ENCODE measurements at regions not wholly inside any gene's neighbourhood (a gene's known extent, or its start where the extent isn't known, plus 50 kb on each side); places are given as distances from the start of the nearest gene placed in this dataset.
A peak's percentile ranks its signal among the peaks of the same experiment; 100 is the strongest.
"Not testable (repeated sequence)": the region's sequence is repeated elsewhere in the genome, so short reads cannot be mapped to it uniquely, and the experiment has no call there.

DNA sequence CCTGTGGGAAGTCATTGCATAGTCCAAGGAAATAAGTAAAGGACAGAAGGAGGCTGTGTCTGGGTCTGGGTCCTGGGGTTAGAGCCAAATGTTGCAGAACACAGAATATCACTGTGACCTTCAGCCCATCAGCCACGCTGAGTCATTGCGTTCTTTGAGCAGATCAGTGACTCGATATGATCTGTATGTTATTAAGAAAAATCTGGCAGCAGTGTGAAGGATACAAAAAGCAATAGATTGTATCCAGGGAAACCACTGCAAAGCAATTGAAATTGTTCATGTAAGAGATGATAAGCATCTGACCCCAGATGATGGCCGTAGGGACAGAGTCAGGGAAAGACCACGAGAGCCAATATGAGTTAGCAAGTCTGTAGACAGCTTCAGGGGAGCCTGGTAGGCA is 1575.1 kb upstream of the SLC10A2 start:
- intact Hi-C loops (cut with DNase I): no loop called here
- no peak for DNase-seq

DNA sequence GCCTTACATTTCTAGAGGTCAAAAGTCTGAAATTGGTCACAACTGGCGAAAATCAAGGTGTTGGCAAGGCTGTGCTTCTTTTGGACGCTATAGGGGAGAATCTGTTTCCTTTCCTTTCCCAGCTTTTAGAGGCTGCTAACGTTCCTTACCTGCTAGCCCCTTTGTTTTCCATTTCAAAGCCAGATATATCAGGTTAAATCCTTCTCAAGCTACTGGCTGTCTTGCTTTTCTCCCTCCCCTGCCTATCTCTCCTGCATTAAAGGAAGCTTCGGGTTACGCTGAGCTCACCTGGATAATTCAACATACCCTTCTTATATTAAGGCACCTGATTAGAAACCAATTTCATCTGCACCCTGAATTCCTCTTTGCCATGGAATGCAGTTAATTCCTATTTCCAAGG is 1569.7 kb upstream of the SLC10A2 start:
- intact Hi-C loops (cut with DNase I): no loop called here
- no peak for DNase-seq

DNA sequence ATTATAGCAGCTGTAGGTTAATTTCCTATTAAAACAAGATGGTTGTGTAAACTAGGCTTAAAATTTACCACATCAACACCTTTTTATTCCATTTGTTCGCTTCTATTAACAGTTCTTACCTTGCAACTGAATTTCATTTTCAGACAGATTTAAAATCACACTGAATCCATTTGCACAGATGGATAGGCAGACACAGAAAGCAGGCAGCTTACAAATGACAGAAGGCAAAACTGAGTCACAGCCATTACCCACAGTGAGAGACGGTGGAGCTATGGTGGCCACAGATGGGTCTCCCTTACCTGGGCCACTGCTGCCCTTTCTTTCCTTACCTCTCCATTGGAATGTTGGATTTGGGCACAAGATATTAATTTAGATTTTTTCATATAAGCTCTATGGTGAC is 1567.8 kb upstream of the SLC10A2 start:
- DNase-seq: no peak
- intact Hi-C loops (cut with DNase I): no loop called here

DNA sequence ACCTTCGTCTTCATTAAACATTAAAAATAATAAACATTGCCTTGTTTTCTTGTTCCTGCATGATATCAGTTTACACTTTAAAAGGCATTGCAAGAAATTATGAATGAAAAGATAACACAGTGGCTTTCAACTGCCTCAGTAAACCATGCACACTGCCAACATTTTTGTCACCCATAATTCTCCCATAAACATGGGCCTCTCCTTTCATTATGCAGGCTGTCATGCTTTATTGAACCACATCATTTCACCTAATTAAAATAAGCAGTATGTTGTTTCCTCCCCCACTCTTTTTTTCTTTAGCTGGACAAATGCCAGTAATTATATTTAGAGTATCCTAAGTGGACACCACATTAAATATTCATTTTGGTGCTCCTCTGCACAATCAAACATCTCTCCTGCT is 1566.5 kb upstream of the SLC10A2 start:
- no peak for DNase-seq
- intact Hi-C loops (cut with DNase I): no loop called here

DNA sequence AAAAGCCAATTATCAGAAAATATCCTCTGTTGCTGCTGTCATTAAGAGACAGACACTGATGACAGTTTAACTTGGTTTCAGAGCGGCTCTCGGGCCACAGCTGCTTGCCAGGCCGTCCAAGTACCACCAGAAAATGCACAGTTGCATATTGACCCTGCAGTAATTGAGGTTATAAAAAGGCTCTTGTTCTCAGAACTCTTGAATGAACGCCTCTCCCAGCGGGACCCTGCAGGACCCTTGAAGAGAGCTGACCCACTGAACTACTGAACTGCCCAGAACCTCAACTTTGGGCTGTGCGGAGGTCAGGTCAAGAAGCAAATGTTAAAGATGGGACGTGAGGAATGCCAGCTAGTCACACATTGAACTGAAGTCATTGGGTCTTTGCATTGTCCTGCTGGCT is 1559.0 kb upstream of the SLC10A2 start:
- DNase-seq: peak in 1 of 42 donors; percentile 12
- intact Hi-C loops (cut with DNase I): no loop called here

DNA sequence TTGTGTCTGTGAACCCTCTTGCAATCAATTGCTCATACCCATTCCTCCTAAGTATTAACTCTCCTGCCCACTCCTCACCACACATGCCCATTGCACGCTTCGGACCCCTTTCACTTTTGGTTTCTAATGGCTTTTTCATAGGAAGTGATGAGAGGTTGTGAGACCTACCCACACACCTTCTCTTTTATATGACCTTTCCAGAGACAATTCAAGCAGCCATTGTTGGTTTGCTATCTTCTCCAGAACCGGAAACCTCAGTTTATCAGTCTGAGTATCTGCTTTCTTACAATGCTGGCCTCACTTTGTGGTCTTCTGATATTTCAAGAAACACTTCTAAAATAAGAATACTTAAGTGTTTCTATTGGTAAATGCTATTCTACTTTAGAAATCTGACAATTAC is 1550.8 kb upstream of the SLC10A2 start:
- intact Hi-C loops (cut with DNase I): no loop called here

DNA sequence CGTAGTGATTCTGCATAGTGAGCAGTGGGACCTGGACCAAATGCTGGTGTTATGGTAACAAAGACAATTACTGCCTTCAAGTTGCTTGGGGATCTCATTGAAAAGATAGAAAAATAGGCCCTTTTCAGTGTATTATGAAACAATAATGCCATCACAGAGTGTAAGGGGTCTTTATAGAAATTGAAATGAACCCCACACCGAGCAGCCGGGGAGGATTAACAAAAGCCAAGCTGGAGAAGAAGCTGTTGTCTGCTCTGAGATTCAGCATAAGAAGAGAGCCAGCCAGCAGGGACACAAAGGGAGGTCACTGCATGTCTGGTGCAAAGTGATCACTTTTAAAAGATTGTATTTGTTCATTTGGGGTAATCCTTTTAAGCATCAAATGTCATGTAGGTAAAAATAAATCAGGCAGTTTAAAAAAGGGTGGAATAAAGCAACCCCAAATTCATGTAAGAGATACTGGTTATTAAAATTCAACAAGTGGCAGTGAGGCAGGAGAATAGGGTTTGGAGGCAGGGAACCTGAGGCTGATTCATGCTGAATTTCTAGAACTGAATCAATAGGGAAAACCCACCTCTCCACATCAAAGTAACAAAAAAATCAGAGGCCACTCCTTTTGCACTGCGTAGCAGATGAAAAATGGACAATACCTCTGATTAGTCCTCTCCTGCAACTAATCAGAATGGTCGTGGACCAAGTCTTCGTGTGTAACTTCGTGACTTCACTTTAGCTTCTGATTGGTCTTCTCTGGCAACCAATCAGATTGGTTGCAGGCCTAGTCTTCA is 1548.3 kb upstream of the SLC10A2 start:
- intact Hi-C loops (cut with DNase I): no loop called here

More for the DNA sequence above, 1550.8 kb upstream of the SLC10A2 start:
- no peak for DNase-seq

DNA sequence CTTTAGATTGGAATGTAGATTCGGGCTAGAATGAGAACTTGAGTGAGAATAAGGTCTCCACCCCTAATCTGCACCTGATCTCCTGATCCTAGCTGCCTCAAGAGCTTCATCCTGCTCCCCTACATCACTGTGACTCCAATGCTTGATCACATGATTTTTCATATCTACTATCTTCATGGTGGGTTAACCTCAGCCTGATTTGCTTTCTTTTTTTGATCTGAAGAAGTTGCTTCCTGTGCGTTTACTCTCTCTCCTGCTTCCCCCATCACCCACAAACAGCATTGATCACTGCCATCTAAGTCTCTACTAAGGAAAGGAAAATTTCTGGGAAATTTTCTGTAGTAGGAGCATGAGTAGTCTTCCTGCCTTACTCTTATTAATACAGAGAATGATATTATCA is 1542.1 kb upstream of the SLC10A2 start:
- DNase-seq: no peak
- intact Hi-C loops (cut with DNase I): no loop called here

More for the DNA sequence above, 1548.3 kb upstream of the SLC10A2 start:
- no peak for DNase-seq

DNA sequence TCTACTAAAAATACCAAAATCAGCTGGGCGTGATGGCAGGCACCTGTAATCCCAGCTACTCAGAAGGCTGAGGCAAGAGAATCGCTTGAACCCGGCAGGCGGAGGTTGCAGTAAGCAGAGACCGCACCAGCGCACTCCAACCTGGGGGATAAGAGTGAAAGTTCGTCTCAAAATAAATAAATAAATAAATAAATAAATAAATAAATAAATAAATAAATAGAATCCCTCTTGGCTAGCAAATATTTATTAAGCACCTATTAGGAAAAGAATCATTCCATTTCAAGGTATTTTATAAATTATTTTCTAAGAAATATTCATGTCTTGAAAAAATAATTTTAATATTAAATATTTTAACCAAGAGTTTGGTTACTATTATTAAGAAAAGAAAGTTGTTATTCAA is 1539.2 kb upstream of the SLC10A2 start:
- intact Hi-C loops (cut with DNase I); DNase-seq: not testable (repeated sequence)

DNA sequence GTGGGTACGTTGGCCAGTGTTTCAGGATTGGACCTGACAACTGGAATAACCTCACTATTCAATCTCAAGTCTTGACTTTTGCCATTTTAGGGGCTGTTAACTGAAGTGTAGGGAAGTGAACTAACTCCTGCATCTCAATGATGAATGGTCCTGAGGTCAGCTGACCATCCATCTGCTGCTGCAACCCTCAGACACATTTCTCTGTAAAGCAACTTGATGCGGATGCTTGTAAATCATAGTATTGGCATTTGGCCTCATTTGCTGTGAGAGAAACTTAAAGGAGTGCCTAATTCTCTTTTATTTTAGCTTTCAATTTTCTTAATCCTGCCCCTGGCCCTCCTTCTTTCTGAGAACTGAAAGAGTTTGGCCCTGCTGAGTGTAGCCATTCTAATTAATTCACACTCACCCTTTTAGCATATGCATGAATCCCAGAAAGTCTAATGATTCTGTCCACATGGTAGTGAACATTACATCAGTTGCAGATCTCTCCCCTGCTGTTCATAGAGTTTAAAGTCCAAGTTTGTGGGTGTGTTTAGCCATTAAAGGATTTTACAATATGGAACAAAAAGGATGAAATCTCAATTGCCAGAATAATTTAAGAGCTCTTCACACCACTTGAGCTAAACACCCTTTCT is 1531.4 kb upstream of the SLC10A2 start:
- intact Hi-C loops (cut with DNase I): no loop called here

DNA sequence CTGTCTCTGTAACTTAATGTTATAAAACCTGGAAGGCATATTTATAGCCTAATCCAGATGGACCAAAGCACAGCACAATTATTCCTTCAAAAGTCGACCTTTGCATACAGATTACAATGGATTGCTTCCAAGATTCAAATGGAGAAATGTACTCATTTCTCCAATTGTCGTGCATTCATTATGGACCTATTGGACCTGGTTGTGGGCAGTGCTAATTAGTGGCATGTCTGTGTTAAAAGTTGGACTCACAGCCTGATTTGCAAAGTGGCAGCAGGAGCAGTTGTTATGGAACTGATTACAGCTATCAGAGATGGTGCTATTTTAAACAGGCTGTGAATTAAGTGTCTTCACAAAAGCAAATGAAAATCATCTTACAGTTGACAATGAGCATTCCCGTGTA is 1529.3 kb upstream of the SLC10A2 start:
- no peak for DNase-seq
- intact Hi-C loops (cut with DNase I): no loop called here

More for the DNA sequence above, 1531.4 kb upstream of the SLC10A2 start:
- no peak for DNase-seq

DNA sequence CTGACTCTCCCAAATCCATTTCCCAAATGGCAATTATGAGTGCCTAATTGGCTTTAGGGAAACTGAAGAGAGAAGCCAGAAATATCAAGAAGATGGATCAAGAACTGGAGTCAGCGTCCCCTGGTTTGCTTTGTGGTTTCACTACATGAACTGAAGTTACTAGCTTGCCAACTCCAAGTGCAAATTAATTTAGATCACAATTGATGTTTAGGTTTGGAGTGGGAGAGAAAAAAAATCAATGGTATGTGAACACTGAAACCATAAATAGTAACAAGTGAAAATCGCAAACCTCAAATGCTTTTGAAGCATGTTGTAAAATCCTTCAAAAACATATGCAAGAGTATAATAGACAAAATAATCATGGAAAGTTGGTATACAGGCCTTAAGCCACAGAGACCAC is 1528.6 kb upstream of the SLC10A2 start:
- intact Hi-C loops (cut with DNase I): no loop called here
- no peak for DNase-seq

DNA sequence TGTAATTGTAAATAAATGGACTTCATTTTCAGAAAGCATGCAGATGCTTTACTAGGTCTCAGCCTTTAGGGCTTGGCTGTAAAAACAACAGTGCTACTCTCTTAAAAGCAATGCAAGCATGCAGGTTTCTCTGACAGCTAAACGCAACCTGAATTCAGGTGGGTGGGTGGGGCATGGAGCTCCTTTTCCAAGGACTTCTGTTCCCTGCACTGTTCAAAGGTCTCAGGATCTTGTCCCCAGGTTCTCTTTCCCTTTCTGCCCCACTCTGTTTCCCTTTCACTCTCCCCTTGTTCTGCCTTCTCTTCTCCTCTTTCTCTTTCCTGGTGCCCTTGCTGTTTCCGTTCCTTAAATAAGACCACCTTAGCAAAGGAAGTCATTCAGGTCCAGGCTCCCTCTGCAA is 1527.5 kb upstream of the SLC10A2 start:
- intact Hi-C loops (cut with DNase I): no loop called here
- no peak for DNase-seq

DNA sequence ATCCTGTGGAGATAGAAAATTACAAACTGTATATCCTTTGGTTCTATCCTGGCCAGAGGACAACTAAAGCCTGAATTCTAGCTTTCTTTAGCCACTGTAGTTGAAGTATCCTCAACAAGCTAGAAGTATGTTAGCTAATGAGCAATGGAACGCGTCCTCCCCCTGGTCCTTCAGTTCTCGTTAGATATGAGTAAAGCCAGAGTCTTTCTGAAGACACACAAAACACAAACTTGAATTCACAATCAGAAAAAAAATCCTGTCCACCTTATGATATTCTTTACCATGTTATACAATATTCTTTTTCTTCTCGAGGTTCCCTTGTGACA is 1527.0 kb upstream of the SLC10A2 start:
- intact Hi-C loops (cut with DNase I): no loop called here
- no peak for DNase-seq

DNA sequence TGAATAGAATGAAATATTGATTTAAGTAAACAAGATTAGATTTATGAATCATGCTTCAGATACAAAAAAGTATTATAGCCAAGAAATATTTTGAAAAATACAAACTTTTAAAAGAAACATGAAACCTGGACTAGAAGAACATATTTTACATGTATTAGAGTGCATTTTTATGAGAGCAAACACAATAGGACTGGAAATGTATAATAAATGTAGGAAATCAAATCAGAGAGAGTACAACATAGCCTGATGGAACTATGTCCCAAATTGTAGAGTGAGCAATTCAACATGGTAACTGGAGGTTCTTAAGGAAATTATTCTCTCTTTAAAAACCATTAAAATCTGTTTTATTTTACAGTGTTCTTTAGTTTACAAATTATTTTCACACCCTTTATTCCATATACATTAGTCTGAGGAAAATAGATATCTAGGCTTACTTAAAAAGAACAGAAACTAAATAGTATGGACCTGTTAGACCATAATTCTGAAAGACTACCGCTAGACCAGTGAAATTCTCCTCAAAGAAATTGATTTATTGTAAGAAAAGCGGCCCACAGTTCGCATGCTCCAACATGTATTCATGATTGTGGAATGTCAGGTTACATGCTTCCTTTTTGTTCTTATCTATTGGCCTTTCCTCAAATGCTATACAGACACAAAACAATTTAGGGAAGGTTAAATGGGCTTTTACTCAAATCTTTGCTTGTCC is 1526.5 kb upstream of the SLC10A2 start:
- DNase-seq: no peak
- intact Hi-C loops (cut with DNase I): no loop called here

DNA sequence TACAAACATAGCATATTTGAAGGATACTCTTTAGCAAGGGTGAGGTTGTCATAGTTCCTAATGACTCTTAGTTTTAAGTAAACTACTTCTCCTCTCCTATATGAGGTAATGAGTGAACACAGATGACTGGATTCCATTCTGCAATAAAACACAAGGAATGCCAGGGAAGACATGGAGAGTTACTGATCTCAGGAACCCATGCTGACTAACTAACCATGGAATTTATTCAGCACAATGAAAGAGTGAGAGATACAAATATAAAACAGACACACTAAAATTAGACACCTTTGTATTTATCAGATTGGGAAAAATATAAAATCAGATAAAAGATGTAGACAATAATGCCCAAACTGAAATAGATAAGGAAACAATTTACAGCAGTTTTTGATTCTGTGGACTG is 1525.9 kb upstream of the SLC10A2 start:
- DNase-seq: no peak
- intact Hi-C loops (cut with DNase I): no loop called here

DNA sequence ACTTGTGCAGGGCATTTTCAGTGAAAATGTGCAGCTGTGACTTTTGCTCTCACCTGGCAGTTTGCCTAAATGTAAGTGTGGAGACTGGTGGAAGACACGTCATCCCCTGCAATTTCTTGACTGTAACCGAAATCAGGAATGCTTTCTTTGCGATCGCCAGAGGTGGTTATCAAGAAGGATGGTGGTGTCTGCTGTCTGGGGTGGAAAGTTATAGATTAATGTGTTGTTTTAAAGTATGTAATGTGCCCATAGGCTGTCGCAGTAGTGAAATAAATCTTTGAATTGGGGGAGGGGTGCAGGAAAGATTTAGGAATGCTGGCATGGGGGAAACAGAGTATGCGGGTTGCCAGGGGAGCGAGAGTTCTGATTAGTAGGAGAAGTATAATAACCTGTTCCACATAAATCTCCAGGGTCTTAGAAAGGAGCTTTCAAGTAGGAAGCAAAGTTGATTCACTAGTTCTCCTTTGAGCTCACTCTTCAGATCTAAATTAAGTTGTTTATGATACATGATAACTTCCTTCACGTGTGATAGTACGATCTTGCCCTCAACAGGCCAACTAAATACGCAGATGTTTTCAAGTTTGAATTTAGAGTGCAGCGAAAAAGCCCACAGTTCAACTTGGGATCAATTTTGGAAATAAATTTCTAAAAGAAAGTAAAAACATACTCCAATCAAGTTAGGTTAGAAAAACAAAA is 1520.0 kb upstream of the SLC10A2 start:
- DNase-seq: no peak
- intact Hi-C loops (cut with DNase I): no loop called here

DNA sequence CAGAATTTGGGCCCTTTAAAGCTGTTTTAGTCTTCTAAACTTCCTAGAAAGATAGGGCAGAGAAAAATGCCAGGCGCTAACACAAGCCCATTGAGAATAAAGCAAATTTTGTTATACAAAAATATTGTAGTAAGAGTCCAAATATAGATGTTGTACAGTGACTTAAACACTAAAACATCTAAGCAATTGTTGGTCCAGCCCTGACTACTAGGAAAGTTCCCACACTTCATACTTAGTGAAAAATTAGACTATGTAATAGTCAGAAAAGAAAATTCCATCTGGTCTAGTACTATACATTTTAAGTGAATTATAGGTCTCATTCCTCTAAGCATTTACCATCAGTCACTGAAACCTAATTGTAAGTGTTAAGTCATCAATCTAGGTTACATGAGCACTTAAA is 1518.3 kb upstream of the SLC10A2 start:
- DNase-seq: no peak

DNA sequence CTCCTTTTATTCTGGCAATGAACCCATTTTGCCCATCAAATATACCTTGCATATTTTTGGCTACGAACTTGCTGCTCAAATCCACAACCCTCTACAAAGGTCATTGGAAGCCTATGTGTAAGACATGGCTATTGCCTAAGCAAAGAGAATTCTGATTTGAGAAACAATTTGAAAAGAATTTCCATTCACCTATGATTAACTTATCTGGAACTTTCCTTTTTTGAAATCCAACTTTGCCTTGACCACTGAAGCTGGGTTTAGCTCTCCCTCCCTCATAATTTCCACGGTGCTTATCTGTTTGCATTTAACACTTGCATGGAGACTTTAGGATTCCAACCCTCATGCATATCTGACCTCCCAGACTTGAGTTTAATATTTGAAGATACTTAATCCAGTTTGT is 1514.7 kb upstream of the SLC10A2 start:
- intact Hi-C loops (cut with DNase I): no loop called here
- no peak for DNase-seq

More for the DNA sequence above, 1518.3 kb upstream of the SLC10A2 start:
- intact Hi-C loops (cut with DNase I): no loop called here
